Lung microvascular endothelial cell (primary cell): ENCODE measurements at regions not wholly inside any gene's neighbourhood (a gene's known extent, or its start where the extent isn't known, plus 50 kb on each side); places are given as distances from the start of the nearest gene placed in this dataset.
"Not testable (repeated sequence)": the region's sequence is repeated elsewhere in the genome, so short reads cannot be mapped to it uniquely, and the experiment has no call there.

Experiments used
- DNase-seq, 2 donors: peaks; one replicate each; pipeline versions ENCODE4 v3.0.0 to v3.0.0-alpha.2; 2010; ENCODE audit warnings: low read depth in 2 of 2

DNA sequence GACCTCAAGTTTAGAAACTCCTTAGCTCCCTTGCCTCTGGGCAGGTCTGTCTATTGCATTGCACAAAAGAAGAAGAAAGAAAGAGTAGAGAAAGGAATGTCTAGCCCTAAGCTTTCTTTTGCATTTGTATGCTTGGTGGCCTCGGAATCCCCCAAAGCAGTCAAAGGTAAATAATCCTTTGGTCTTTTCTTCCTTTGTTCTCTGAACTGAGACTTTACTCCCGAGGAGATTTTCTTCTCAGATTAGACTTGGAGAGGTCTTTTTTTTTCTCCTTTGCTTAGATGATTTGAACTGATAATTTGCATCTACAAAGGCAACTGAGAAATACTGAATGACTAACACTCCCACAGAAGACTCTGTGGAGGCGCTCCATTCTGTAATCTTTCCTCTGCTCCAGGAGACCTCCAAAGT lies 93.2 kb downstream of the AKR1D1 start:
- no peak for DNase-seq

DNA sequence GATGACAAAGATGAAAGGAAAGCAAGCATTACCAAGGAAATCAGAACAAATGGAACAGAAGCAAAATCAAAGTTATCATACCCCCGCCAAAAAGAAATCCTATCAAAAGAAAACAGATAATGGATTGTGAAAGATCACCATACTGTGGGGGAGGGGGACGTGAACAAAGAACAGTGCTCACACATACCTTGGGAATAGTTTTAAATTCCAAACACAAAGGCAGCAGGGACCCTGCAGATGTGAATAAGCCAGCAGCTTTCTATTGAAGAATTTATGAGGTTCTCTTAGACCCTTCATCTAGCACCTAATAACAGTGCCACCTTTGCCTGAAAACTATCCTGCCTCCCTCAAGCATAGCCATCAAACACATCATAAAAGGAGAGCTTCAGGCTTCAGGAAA lies 94.0 kb downstream of the AKR1D1 start:
- DNase-seq, result no peak

DNA sequence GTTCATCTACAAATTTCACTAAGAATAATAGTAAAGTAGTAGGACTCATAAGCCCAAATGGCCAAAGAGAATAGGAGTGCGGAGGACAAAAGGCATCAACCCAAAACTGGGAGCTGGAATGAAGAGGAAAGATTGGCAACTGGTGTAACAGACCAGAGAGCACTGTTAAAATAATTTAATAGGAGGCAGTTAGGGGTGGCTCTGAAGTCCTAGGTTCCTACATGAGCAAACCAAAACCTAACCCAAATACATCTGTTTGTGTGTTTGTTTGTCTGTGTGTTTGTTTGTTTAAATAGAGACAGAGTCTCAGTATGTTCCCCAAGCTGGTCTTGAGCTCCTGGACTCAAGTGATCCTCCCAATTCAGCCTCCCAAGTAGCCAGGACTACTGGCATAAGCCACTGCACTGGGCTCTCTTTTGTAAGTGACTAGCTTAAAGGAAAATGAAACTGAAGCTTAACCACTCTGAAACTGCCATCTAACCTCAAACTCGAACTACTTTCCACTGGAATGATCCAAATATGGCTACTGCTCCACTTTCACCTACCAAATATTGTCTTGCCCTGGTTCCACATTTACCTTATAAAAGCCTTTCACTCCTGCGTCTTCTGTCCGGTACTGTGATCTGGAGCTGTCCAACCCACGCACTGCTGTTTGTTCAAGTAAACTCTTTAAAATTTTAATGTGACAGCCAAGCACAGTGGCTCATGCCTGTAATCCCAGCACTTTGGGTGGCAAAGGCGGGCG lies 94.9 kb downstream of the AKR1D1 start:
- DNase-seq, result no peak

DNA sequence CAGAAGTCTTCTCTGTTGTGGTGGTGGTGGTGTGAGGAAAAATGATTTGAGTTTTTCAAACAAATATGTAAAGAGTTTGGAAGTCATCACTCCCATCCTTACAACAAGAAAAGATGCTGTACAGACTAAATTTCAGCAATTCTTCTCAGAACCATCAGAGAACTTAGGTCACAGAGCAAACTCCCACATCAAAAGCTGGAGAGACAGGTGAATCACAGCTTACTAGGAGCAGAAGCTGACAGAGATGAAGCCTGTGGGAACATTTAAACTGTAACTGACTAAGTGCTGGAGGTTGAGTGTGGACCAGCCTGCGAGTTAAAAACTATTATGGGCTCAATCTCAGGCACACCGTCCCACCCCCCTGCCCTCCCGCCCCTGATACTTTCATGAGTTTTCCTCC lies 97.3 kb downstream of the AKR1D1 start:
- DNase-seq, result no peak

DNA sequence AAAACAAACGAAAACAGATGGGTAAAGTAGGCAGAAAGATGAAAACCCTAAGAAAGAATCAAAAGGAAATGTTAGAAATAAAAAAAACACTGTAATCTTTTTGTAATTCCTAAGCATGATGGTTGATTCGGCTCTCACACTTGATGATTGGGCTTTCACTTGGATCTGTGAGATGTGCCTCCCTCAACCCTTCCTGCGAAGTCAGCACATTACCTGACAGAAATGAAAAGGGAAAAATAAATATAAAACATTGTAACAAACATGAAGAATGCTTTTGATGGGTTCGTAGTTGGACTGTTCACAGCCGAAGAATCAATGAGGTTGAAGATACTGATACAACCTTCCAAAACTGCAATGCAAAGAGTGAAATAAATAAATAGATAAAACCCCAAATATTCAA lies 99.8 kb downstream of the AKR1D1 start:
- DNase-seq, result no peak

DNA sequence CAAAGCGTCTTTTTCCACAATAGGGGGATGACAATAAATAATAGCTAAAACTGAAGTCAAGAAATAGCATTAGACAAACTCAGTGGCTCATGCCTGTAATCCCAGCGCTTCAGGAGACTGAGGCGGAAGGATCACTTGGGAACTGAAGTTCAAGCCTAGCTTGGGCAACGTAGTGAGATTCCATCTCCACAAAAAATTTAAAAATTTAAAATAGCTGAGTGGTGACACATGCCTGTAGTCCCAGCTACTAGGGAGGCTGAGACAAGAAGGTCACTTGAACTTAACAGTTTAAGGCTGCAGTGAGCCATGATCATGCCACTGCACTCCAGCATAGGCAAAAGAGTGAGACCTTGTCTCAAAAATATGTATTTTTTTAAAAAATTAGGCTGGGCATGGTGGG lies 107.9 kb downstream of the AKR1D1 start:
- DNase-seq, result no peak

DNA sequence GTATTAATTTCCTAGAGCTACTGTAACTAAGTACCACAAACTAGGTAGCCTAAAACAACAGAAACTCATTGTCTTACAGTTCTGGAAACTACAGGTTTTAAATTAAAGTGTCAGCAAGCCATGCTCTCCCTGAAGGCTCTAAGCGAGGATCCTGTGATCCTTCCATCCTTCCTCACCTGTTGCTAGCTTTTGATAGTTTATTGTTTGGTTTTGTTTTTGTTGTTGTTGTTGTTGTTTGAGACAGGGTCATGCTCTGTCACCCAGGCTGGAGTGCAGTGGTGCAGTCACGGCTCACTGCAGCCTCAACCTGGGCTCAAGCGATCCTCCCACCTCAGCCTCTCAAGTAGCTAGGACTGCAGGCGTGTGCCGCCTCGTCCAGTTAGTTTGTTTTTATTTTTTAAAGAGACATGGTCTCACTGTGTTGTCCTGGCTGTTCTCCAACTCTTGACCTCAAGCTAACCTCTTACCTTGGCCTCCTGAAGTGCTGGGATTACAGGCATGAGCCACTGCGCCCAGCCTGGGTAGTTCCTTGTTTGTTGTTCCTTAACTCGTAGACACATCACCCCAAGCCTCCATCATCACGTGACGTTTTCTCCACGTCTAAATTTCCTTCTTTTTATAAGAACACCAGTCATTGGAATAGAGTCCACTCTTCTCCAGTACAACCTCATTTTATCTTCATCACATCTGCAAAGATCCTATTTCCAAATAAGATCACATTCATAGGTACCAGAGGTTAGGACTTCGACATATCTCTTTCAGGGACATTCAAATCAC lies 109.1 kb downstream of the AKR1D1 start:
- no peak for DNase-seq

DNA sequence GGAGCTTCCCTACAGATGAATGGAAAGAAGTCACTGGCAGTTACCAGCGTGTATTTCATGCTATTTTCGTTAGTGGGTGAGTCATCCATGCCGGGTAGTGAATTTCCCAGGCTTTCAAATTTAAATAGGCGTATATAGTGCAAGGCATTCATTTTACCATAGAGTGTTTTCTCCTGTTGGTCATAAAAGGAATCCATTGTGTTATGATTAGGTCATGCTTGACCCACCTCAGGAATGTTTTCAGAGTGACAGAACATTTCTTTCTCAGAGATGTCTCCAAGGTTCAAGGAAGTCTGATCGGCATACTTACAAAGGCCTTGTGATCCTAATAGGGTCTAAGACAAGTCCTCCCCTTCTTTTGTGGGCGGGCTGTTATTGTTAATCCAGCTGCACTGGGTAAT lies 110.7 kb downstream of the AKR1D1 start:
- DNase-seq, result peak; percentile 10 to 21

DNA sequence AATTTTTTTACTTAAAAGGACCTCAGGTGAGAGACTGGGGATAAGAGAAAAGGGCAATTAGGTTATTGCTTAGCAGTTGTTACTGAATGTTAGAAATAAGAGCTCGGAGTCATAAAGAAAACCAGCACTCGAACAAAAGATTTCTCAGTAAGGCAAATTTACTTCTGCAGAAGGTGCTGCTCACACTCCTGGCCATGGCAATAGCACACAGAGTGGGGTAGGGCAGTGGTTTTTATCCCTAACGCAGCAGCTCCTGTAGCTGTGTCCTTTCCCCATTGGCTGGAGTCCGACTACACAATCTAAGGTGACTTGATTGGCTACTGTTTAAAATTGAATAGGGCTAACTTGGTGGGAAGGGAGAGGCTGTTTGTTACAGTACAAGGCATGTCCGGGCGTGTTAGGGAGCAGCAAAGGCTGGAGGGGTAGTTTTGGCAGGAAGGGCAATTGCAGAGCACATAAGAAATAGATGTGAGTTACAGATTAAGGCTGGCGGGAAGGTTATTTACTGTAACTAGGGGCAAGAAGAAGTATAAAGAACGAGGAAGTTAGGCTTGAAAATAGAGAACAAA lies 112.1 kb downstream of the AKR1D1 start:
- DNase-seq, result no peak

DNA sequence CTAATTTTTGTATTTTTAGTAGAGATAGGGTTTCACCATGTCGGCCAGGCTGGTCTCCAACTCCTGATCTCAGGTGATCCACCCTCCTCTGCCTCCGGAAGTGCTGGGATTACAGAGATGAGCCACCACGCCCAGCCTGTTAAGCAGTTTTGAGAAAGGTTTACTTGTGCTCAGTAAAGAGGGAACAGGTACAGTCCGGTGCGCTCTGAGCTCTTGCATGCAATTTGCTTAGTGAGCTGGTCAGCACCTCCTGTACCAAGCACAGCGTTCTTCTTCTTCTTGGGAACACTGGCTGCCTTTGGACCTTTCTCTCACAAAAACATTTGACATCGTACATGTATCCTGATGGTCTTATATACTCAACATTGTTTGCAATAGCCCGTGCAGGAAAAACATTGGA lies 118.3 kb downstream of the AKR1D1 start:
- no peak for DNase-seq

DNA sequence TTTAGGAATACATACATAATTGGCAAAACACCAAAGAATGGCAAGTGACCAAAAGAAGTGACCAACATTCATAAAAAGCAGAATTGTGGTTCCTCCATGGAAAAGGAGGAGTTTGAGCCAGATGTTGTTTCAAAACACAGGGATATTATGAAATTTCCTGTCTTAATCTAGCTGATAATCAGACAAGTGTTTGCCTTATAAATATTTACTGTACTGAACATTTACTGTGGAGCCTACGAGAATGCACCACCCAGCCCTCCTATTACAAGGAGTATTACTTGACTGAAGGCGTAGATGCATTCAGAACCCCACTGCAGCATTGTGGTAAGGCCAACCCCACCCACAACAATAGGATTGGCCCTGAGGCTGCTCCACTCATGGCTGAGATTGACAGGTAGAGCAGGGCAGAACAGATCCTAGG lies 118.9 kb downstream of the AKR1D1 start:
- DNase-seq, result no peak

DNA sequence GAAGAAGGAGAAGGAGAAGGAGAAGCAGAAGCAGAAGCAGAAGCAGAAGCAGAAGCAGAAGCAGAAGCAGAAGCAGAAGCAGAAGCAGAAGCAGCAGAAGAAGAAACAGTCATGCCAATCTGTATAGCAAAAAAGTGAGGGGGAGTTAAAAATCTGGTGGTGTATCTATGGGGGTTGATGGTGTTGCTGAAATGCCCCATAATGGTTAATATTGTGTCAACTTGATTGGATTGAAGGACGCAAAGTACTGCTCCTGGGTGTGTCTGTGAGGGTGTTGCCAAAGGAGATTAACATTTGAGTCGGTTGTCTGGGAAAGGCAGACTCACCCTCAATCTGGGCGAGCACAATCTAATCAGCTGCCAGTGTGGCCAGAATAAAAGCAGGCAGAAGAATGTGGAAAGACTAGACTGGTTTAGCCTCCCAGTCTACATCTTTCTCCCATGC lies 120.3 kb downstream of the AKR1D1 start:
- DNase-seq, result not testable (repeated sequence)

DNA sequence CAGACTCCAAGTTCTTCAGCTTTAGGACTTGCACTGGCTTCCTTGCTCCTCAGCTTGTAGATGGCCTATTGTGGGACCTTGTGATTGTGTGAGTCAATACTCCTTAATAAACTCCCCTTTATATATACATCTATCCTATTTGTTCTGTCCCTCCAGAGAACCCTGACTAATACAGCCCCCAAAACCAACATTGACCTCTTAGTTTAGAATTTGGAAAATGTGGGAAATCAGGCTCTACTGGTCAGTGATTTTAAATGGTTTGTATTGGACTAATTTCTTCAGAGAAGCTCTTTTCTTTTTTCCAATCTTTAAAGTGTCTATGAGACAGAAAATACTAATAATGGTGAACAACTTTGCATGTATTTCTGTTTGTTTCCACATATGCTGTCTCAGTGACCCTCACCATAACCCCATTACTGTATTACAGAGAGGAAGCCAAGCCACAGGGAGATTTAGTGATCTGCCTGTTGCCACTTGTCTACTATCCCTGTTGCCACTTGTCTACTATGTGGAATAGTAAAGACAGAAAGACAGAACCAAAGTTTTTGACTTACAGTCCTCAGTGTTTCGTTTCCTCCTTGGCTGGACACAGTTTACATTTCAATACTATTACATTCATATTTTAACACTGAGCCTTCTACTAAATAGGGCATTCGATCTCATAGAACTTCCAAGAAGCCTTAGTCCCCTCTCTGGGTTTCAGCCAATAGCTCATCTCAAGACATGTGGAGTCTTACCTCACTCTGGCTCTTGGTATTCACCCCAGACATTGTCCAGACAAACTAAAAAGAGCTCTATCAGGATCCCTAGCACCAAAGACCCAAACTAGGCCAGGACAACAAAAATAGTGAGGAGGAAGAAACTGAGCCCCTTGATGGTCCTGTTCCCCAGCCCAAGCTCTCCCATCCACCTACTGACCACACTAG lies 121.0 kb downstream of the AKR1D1 start:
- DNase-seq, result no peak

DNA sequence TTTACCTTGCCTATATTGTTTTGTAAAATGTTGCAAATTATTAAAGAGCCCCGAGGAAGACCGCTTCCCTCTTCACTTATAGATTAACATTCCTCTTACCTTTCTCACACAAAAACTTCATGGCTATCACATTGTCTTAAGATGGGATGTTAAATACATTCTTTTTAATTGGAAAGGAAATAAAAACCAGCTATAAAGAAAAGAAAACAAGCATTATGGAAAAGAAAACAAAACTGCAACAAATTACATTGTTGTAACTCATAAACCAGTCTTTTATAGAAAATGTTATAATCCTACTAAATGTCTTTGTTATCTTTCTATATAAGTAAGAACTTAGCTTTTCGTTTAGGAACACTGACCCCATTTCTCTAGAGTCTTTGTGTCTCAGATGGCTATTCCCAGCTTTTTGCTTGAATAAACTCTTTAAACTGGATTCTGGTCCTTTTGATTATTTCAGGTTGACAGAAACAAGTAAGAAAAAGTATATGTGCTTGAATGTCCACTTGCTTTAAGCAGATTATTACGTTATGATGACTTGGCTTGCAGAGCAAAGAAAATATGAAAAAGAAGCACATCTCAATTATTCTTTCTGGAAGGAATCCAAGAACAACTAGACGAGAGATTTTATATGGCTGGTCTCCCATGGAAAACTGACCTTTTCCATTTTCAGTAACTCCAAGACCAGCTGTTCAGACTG lies 128.2 kb downstream of the AKR1D1 start:
- DNase-seq, result no peak

DNA sequence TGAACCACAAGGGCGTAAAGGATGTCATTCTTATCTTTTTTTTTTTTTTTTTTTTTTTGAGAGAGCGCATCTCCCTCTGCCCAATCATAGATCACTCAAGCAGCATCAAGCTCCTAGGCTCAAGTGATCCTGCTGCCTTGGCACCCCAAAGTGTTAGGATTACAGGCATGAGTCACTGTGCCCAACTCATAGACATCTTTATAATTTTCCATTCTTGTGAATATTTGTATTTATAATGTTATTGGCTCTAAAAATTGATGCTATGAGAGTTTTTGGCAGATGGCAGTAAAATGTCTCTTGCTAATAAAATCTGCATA lies 128.7 kb downstream of the AKR1D1 start:
- DNase-seq, result no peak

DNA sequence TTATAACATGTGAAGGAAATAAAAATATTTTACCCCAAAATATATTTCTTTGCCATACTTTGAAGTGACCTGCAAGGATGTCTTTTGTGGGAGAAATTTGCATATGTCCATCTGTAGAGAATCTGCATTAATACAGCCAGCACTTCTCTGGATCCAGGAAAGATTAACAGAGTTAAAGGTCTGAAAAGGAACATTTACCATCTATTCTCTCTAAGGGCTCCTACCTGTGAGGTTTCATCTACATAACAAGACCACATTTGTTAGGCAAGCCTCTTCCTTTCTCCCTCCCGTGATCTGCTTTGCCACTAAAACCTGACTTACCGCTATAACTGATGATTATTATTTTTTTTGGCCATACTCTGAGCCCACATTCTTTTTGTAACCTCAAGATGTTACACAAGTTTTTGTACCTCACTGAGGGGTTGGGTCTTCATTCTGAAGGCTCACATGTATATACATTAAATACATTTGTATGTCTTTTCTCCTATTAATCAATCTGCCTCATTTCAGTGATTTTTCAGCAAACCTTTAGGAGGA lies 129.4 kb downstream of the AKR1D1 start:
- no peak for DNase-seq

DNA sequence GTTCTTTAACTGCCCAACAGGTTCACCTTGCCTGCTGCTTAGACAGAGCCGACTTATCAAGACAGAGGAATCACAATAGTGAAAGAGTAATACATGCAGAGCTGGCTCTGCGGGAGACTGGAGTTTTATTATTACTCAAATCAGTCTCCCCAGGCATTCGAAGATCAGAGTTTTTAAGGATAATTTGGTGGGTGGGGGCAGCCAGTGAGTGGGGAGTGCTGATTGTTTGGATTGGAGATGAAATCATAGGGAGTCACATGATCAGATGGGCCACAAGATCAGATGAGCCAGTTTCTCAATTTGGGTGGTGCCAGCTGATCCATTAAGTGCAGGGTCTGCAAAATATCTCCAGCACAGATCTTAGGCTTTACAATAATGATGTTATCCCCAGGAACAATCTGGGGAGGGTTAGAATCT lies 131.3 kb downstream of the AKR1D1 start:
- DNase-seq, result no peak

DNA sequence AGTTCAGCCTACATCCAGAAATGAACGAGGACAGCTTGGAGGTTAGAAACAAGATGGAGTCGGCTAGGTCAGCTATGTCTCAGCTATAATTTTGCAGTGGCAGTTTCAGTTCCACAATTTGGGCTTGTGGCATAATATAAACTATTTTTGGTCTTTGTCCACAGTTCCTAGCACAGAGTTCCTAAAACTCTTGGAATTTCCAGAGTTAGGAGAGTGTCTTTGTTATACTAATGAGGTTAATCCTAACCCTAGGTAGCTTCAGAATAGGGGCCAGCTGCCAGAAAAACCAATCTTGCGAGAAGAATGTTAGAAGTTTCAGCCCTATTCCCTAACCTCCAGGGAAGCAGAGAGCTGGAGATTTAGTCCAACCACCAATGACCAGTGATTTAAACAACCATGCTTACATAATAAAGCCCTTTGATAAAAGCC lies 131.9 kb downstream of the AKR1D1 start:
- DNase-seq, result no peak

DNA sequence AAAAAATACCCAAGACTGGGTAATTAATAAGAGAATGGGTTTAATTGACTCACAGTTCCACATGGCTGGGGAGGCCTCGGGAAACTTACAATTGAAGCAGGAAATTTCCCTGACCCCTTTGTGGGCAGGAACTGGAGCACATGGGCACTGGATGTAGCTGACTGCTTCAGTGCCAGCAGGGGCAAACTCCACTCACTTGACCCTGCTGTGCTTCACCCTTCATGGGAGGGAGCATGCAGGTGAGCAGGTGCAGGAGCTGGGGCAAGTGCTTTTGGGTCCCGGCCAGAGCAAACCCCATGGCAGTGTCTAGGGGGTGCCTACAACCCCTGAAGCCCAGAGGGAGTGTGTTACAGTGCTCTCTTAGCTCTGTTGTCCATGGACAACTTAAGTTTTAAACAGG lies 132.6 kb downstream of the AKR1D1 start:
- DNase-seq, result no peak

DNA sequence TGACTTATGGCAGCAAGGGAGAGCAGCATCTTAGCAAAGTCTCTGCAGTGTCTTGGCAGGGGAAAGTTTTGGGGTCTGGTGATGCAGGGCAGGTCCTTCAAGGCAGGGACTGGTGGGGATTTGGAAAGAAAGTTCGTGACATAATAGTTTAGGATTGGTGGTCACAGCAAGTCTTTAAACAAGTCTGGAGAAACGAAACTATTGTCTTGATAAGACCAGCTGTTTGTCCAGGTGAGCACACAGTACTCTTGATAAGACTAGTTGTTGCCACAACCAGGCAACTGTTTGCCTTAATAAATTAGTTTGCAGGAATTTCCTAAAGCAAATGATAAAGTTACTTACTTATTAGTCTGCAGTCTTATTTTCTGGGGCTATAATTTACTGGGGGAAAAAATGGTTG lies 136.1 kb downstream of the AKR1D1 start:
- DNase-seq, result no peak

DNA sequence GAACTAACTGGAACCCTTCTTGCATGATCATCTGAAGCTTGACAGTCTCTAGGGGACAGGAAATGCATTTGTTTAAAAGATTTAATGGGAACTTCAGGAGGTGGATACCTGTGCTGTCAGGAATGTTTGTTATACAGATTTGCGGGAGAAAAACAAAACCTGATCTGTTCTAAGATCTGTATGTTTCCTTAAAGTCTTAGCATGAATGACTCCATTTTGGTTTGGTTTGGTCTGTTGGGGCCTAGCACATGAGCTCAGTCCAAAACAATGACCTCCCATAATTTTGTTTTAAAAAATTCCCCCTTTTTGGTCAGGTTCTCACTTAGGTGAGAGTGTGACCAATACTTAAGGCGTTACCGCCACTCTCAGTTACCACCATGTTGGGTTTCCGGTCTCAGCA lies 138.7 kb downstream of the AKR1D1 start:
- no peak for DNase-seq
